K562 (cell line): ENCODE measurements at regions not wholly inside any gene's neighbourhood (a gene's known extent, or its start where the extent isn't known, plus 50 kb on each side); places are given as distances from the start of the nearest gene placed in this dataset.
A peak's percentile ranks its signal among the peaks of the same experiment; 100 is the strongest.
"Not testable (repeated sequence)": the region's sequence is repeated elsewhere in the genome, so short reads cannot be mapped to it uniquely, and the experiment has no call there.

ENCODE experiments used
- ATAC-seq: fragments of 200-7000 bp; cut with Tn5 transposase; 3 replicates; pipeline ENCODE4 v1.9.1; 2020; ENCODE audit warnings: moderate library complexity
- BruUV-seq: library from RNA; stranded (reverse); fragments of 400-500 nt; replicated peaks from 2 replicates; lab custom pipeline; 2021; lab: Mats Ljungman, UMichigan
- CTCF ChIA-PET: fragments of 300-600 bp; formaldehyde crosslinking; extraction: SDS; loops from one replicate; lab custom pipeline; 2021; ENCODE audit warnings: low intra/inter-chr PET ratio; lab: Yijun Ruan, JAX
- POLR2A ChIA-PET: fragments of 300-600, 350-650 bp; sonication (Branson Sonifier 250); formaldehyde crosslinking; extraction: SDS; loops from one replicate; lab custom pipeline; 2021; ENCODE audit warnings: antibody characterized with exemption, inconsistent platforms; lab: Yijun Ruan, JAX
- DNase-seq, 4 experiments: peaks; one replicate each; pipeline versions ENCODE4 v3.0.0 to v3.0.0-alpha.2; 2011 to 2018; ENCODE audit warnings: low spot score in 3 of 4, mixed read lengths in 3 of 4; ENCODE audit errors: extremely low read depth in 1 of 4
- FAIRE-seq: peaks from 2 replicates; lab custom pipeline; 2011; peaks lifted over from hg19 to GRCh38; lab: Jason Lieb, UNC
- H2AFZ ChIP-seq: 2 replicates; pipeline ENCODE4 v1.6.0; 2011; ENCODE audit warnings: low read depth, low read length, control low read depth, inconsistent platforms
- H3K27ac ChIP-seq: fragments of 200-600 bp; 3 replicates; pipeline ENCODE4 v1.8.0; 2011; ENCODE audit warnings: low read depth, mild to moderate bottlenecking, control low read depth, inconsistent platforms, low read length, moderate library complexity, mixed read lengths; ENCODE audit errors: extremely low read depth
- H3K27me3 ChIP-seq, 2 experiments: fragments of 300-600 bp in 1 of 2; 2 replicates in 1 of 2; 3 replicates in 1 of 2; pipeline versions ENCODE4 v1.6.0 to v1.8.0; 2011; ENCODE audit warnings: inconsistent platforms in 2 of 2, low read length in 2 of 2, mild to moderate bottlenecking in 1 of 2, mixed read lengths in 1 of 2, moderate library complexity in 1 of 2; ENCODE audit not compliant: control insufficient read depth in 2 of 2, insufficient read depth in 2 of 2
- H3K36me3 ChIP-seq: fragments of 300-600 bp; 3 replicates; pipeline ENCODE4 v1.8.0; 2011; ENCODE audit warnings: mild to moderate bottlenecking, low read length, inconsistent platforms; ENCODE audit not compliant: control insufficient read depth, insufficient read depth
- H3K4me1 ChIP-seq, 2 experiments: fragments of 200-600 bp in 1 of 2; replicated peaks in 1 of 2; 2 replicates in 1 of 2; 3 replicates in 1 of 2; pipeline versions ENCODE4 v1.5.1 to v1.8.0; 2011; ENCODE audit warnings: inconsistent platforms in 2 of 2, low read length in 2 of 2, mild to moderate bottlenecking in 1 of 2, mixed read lengths in 1 of 2, moderate library complexity in 1 of 2; ENCODE audit not compliant: control insufficient read depth in 2 of 2, insufficient read depth in 2 of 2
- H3K4me2 ChIP-seq: 2 replicates; pipeline ENCODE4 v1.6.1; 2011; ENCODE audit warnings: low read length, control low read depth, inconsistent platforms, mixed read lengths; ENCODE audit not compliant: insufficient read depth
- H3K4me3 ChIP-seq: fragments of 200-600 bp; sonication (generic), shearing (Covaris generic); 2 replicates; pipeline ENCODE4 v1.5.1; 2016; ENCODE audit warnings: control low read depth, inconsistent platforms
- H3K79me2 ChIP-seq: fragments of 200-600 bp; 3 replicates; pipeline ENCODE4 v1.8.0; 2011; ENCODE audit warnings: low read length, inconsistent platforms; ENCODE audit not compliant: control insufficient read depth, insufficient read depth
- H3K9ac ChIP-seq, 2 experiments: 2 replicates each; pipeline versions ENCODE4 v1.6.0 to v1.6.1; 2011; ENCODE audit warnings: low read depth in 2 of 2, low read length in 2 of 2, control low read depth in 1 of 2, inconsistent platforms in 1 of 2, mild to moderate bottlenecking in 1 of 2, mixed read lengths in 1 of 2; ENCODE audit not compliant: insufficient read depth in 1 of 2
- H3K9me1 ChIP-seq: one replicate; pipeline ENCODE4 v1.6.0; 2011; ENCODE audit warnings: inconsistent platforms, mild to moderate bottlenecking, low read length, moderate library complexity; ENCODE audit not compliant: control insufficient read depth, insufficient read depth
- H3K9me3 ChIP-seq: replicated peaks from 2 replicates; pipeline ENCODE4 v1.5.1; 2011; ENCODE audit warnings: low read depth, low read length, inconsistent platforms; ENCODE audit not compliant: control insufficient read depth, insufficient read depth
- H4K20me1 ChIP-seq: replicated peaks from 2 replicates; pipeline ENCODE4 v1.6.1; 2011; ENCODE audit warnings: low read length, inconsistent platforms, mixed read lengths; ENCODE audit not compliant: control insufficient read depth, insufficient read depth
- ARNT ChIP-seq, 2 experiments: fragments of 450-650 bp; IDR thresholded peaks; 2 replicates each; pipeline ENCODE4 v1.6.1; 2016; ENCODE audit warnings: mild to moderate bottlenecking in 1 of 2
- CBFA2T3 ChIP-seq: fragments of 450-650 bp; IDR thresholded peaks from 2 replicates; pipeline ENCODE4 v1.6.1; 2017
- CC2D1A ChIP-seq: fragments of 450-650 bp; IDR thresholded peaks from 2 replicates; pipeline ENCODE4 v1.6.1; 2017; ENCODE audit warnings: mild to moderate bottlenecking
- CHAMP1 ChIP-seq: fragments of 450-650 bp; IDR thresholded peaks from 2 replicates; pipeline ENCODE4 v1.6.1; 2016; ENCODE audit warnings: mild to moderate bottlenecking
- CTBP1 ChIP-seq: fragments of 450-650 bp; IDR thresholded peaks from 2 replicates; pipeline ENCODE4 v1.6.1; 2016; ENCODE audit warnings: borderline replicate concordance
- CXXC5 ChIP-seq: fragments of 250-450 bp; sonication (Bioruptor Pico); IDR thresholded peaks from 2 replicates; pipeline ENCODE4 v1.8.0; 2022; ENCODE audit warnings: inconsistent platforms, mild to moderate bottlenecking, moderate library complexity
- ESRRA ChIP-seq: fragments of 450-650 bp; IDR thresholded peaks from 2 replicates; pipeline ENCODE4 v1.6.1; 2014; ENCODE audit warnings: low read depth, mild to moderate bottlenecking, moderate library complexity, borderline replicate concordance
- ETV1 ChIP-seq: fragments of 450-650 bp; conservative IDR thresholded peaks from 2 replicates; pipeline ENCODE4 v1.6.1; 2016; ENCODE audit warnings: missing genetic modification characterization, control low read depth, low read depth, missing compliant biosample characterization
- HDAC2 ChIP-seq: fragments of 450-650 bp; IDR thresholded peaks from 2 replicates; pipeline ENCODE4 v1.6.1; 2016; ENCODE audit warnings: mild to moderate bottlenecking
- HDAC3 ChIP-seq: fragments of 450-650 bp; IDR thresholded peaks from 2 replicates; pipeline ENCODE4 v1.6.1; 2018; ENCODE audit warnings: borderline replicate concordance, mild to moderate bottlenecking, moderate library complexity; ENCODE audit not compliant: partially characterized antibody
- KDM1A ChIP-seq, 2 experiments: fragments of 450-650 bp; IDR thresholded peaks; 2 replicates each; pipeline ENCODE4 v1.6.1; 2016; ENCODE audit warnings: mild to moderate bottlenecking in 2 of 2
- MTA2 ChIP-seq: fragments of 450-650 bp; IDR thresholded peaks from 2 replicates; pipeline ENCODE4 v1.6.1; 2016; ENCODE audit warnings: low read depth
- NBN ChIP-seq: fragments of 450-650 bp; IDR thresholded peaks from 2 replicates; pipeline ENCODE4 v1.6.1; 2016; ENCODE audit warnings: low read depth, mild to moderate bottlenecking
- NCOR1 ChIP-seq: fragments of 450-650 bp; IDR thresholded peaks from 2 replicates; pipeline ENCODE4 v1.6.1; 2016; ENCODE audit warnings: mild to moderate bottlenecking, moderate library complexity
- POLR2H ChIP-seq: IDR thresholded peaks from 2 replicates; pipeline ENCODE4 v1.6.1; 2016; ENCODE audit warnings: missing genetic modification characterization, low read depth, mild to moderate bottlenecking, control low read depth, missing compliant biosample characterization, moderate library complexity
- RCOR1 ChIP-seq, 2 experiments: IDR thresholded peaks; 2 replicates each; pipeline ENCODE4 v1.6.1; 2012; ENCODE audit warnings: low read depth in 2 of 2, low read length in 2 of 2, borderline replicate concordance in 1 of 2, improper control_type of control experiment in 1 of 2
- RNF2 ChIP-seq: sonication (generic); IDR thresholded peaks from 2 replicates; pipeline ENCODE4 v1.6.1; 2016
- SMARCC2 ChIP-seq: fragments of 450-650 bp; IDR thresholded peaks from 2 replicates; pipeline ENCODE4 v1.6.1; 2017; ENCODE audit warnings: antibody characterized with exemption, moderate library complexity, mild to moderate bottlenecking, low read depth
- SMARCE1 ChIP-seq: fragments of 450-650 bp; IDR thresholded peaks from 2 replicates; pipeline ENCODE4 v1.7.1; 2016; ENCODE audit warnings: mild to moderate bottlenecking
- STAT5A ChIP-seq: IDR thresholded peaks from 2 replicates; pipeline ENCODE4 v1.6.1; 2012; ENCODE audit warnings: low read length, inconsistent platforms, borderline replicate concordance
- TAL1 ChIP-seq: fragments of 450-650 bp; IDR thresholded peaks from 2 replicates; pipeline ENCODE4 v1.6.1; 2016; ENCODE audit warnings: mild to moderate bottlenecking
- ZEB2 ChIP-seq: fragments of 450-650 bp; IDR thresholded peaks from 2 replicates; pipeline ENCODE4 v1.6.1; 2016
- ZNF24 ChIP-seq: fragments of 450-650 bp; IDR thresholded peaks from 2 replicates; pipeline ENCODE4 v1.6.1; 2016
- ZNF445 ChIP-seq: fragments of 250-450 bp; sonication (Bioruptor Pico); IDR thresholded peaks from 2 replicates; pipeline ENCODE4 v1.4.0; 2020; ENCODE audit warnings: low read depth, mild to moderate bottlenecking, moderate library complexity
- ZNF766 ChIP-seq: fragments of 200-800 bp; sonication (Bioruptor generic); conservative IDR thresholded peaks from 2 replicates; pipeline ENCODE4 v1.6.1; 2016; ENCODE audit warnings: missing genetic modification characterization, missing compliant biosample characterization
- WGBS: fragments of 100-300 bp; shearing (Covaris generic); methylation state at CpG from one replicate; pipeline ENCODE4 v1.1.6; 2016; ENCODE audit warnings: low coverage, mixed read lengths; ENCODE audit not compliant: insufficient coverage; ENCODE audit errors: missing lambda C conversion rate; 5-methylcytosine and 5-hydroxymethylcytosine counted together
- in situ Hi-C: fragments of 300-500 bp; cut with MboI; formaldehyde crosslinking; loops from 4 replicates; pipeline ENCODE4 v1.15.0; 2018; ENCODE audit warnings: inconsistent platforms, mixed read lengths
- intact Hi-C: fragments of 100-400 bp; cut with micrococcal nuclease; formaldehyde crosslinking; loops from 2 replicates; pipeline ENCODE4 v1.14.2; 2022

GRCh38 chr1:67902546-67903223 is 69.4 kb upstream of the GNG12 start:
- POLR2A ChIA-PET, H3K27me3 ChIP-seq, H3K36me3 ChIP-seq, H3K4me2 ChIP-seq, H3K9me1 ChIP-seq, ATAC-seq, H4K20me1 ChIP-seq, intact Hi-C loops, H3K9me3 ChIP-seq, in situ Hi-C loops, BruUV-seq, H3K79me2 ChIP-seq, H2AFZ ChIP-seq, H3K9ac ChIP-seq, H3K27ac ChIP-seq, H3K4me3 ChIP-seq, CTCF ChIA-PET: not testable (repeated sequence)
- FAIRE-seq (peak; percentile 71), DNase-seq (peak in 1 of 4 experiments; percentile 49)
- H3K4me1 ChIP-seq = peaks cover 0 to 17% of the 10 kb centered on the region in 2 experiments; a peak in 3 of 5 replicates
- WGBS = 7% methylated on average over 6 of the region's 6 CpGs
- TF ChIP-seq CC2D1A = peak; percentile 69; the same call in 1 of the 2 replicates
- peak; percentile 81 for TF ChIP-seq STAT5A
- TF ChIP-seq NBN = peak; percentile 56; the same call in 1 of the 2 replicates
- TF ChIP-seq ZEB2 = peak; percentile 55
- TF ChIP-seq ETV1 (tag) = 0 out of 2 replicates have a peak, but pooled peaks have one; percentile 11
- TF ChIP-seq CHAMP1 = peak; percentile 84
- TF ChIP-seq HDAC3 = peak; percentile 56
- TF ChIP-seq CXXC5 (CRISPR knock-in tag) = peak; percentile 51
- peak; percentile 52 for TF ChIP-seq ZNF766 (CRISPR knock-in tag)
- TF ChIP-seq KDM1A (IDR thresholded peaks at IDR 0.05) = peak in 1 of 2 experiments; percentile 45; a peak in 1 of 4 replicates
- TF ChIP-seq CBFA2T3 = peak; percentile 66
- peak in 1 of 2 experiments; percentile 33; a peak in 1 of 4 replicates for TF ChIP-seq RCOR1 (IDR thresholded peaks at IDR 0.05; ENCODE audit: borderline replicate concordance in 1 of 2, low read depth in 2 of 2, low read length in 2 of 2)
- peak; percentile 61; the same call in 1 of the 2 replicates for TF ChIP-seq CTBP1
- TF ChIP-seq ARNT (IDR thresholded peaks at IDR 0.05) = peak in 1 of 2 experiments; percentile 97; a peak in 2 of 4 replicates
- TF ChIP-seq RNF2 = peak; percentile 22; the same call in 1 of the 2 replicates
- TF ChIP-seq ZNF24 = peak; percentile 68; the same call in 1 of the 2 replicates
- peak; percentile 59 for TF ChIP-seq MTA2
- peak; percentile 78 for TF ChIP-seq TAL1
- TF ChIP-seq HDAC2 = 0 out of 2 replicates have a peak, but pooled peaks have one; percentile 53
- peak; percentile 64 for TF ChIP-seq NCOR1
- TF ChIP-seq POLR2H (tag) = peak; percentile 22; the same call in 1 of the 2 replicates
- TF ChIP-seq ZNF445 = peak; percentile 46; the same call in 1 of the 2 replicates
- peak; percentile 73; the same call in 1 of the 2 replicates for TF ChIP-seq SMARCC2
- peak; percentile 52; the same call in 1 of the 2 replicates for TF ChIP-seq ESRRA
- peak; percentile 89 for TF ChIP-seq SMARCE1
